HCT116 (cell line): ENCODE measurements at regions not wholly inside any gene's neighbourhood (a gene's known extent, or its start where the extent isn't known, plus 50 kb on each side); places are given as distances from the start of the nearest gene placed in this dataset.
A peak's percentile ranks its signal among the peaks of the same experiment; 100 is the strongest.

ENCODE experiments used
- ATAC-seq: fragments of 200-7000 bp; cut with Tn5 transposase; 2 replicates; pipeline ENCODE4 v1.9.1; 2020; ENCODE audit warnings: mild to moderate bottlenecking, moderate library complexity
- BruUV-seq: library from RNA; stranded (reverse); fragments of 400-500 nt; replicated peaks from 2 replicates; lab custom pipeline; 2021; lab: Mats Ljungman, UMichigan
- CTCF ChIA-PET: fragments of 300-600 bp; sonication (Branson Sonifier 250); formaldehyde crosslinking; loops from one replicate; lab custom pipeline; 2021; ENCODE audit warnings: antibody characterized with exemption; lab: Charles Lee
- POLR2A ChIA-PET: fragments of 300-600, 350-600 bp; sonication (Branson Sonifier 250); formaldehyde crosslinking; loops from one replicate; lab custom pipeline; 2021; ENCODE audit warnings: antibody characterized with exemption; lab: Charles Lee
- RAD21 ChIA-PET, 2 experiments: fragments of 300-600 bp; sonication (Branson Sonifier 250); formaldehyde crosslinking; loops; one replicate each; lab custom pipeline; 2023; ENCODE audit warnings: low total read pairs in 2 of 2; ENCODE audit not compliant: uncharacterized antibody in 2 of 2, unreplicated experiment in 2 of 2, low non-redundant PET in 1 of 2; lab: Charles Lee
- DNase-seq: peaks from one replicate; pipeline ENCODE4 v3.0.0-alpha.2; 2010; ENCODE audit warnings: low read depth, low spot score
- H2AFZ ChIP-seq: fragments of 200-600 bp; shearing (Covaris generic), sonication (generic); 2 replicates; pipeline ENCODE4 v1.6.1; 2017; ENCODE audit warnings: low read depth, mixed run types, mixed read lengths, antibody characterized with exemption, low read length; ENCODE audit not compliant: poor library complexity, severe bottlenecking
- H3K27ac ChIP-seq: 2 replicates; pipeline ENCODE4 v1.5.1; 2012; ENCODE audit warnings: low read depth, low read length
- H3K27me3 ChIP-seq: fragments of 200-600 bp; sonication (generic); 2 replicates; pipeline ENCODE4 v1.6.1; 2016; ENCODE audit warnings: mixed run types, low read length, mixed read lengths; ENCODE audit not compliant: insufficient read depth
- H3K36me3 ChIP-seq, 2 experiments: fragments of 200-500 bp in 1 of 2; fragments of 200-600 bp in 1 of 2; sonication (Bioruptor generic) in 1 of 2; sonication (generic) in 1 of 2; 2 replicates each; pipeline versions ENCODE4 v1.5.1 to v1.6.1; 2014 to 2016; ENCODE audit warnings: low read length in 2 of 2, inconsistent platforms in 1 of 2, mixed read lengths in 1 of 2, mixed run types in 1 of 2; ENCODE audit not compliant: insufficient read depth in 2 of 2, control insufficient read depth in 1 of 2
- H3K4me1 ChIP-seq, 2 experiments: fragments of 200-600 bp in 1 of 2; sonication (generic) in 1 of 2; 2 replicates each; pipeline versions ENCODE4 v1.5.1 to v1.6.1; 2012 to 2017; ENCODE audit warnings: low read length in 2 of 2, inconsistent platforms in 1 of 2, mild to moderate bottlenecking in 1 of 2, mixed read lengths in 1 of 2, mixed run types in 1 of 2, moderate library complexity in 1 of 2; ENCODE audit not compliant: insufficient read depth in 2 of 2, control insufficient read depth in 1 of 2
- H3K4me2 ChIP-seq: fragments of 200-600 bp; sonication (generic); 2 replicates; pipeline ENCODE4 v1.6.1; 2017; ENCODE audit warnings: mixed run types, low read length, mixed read lengths
- H3K4me3 ChIP-seq, 2 experiments: fragments of 200-600 bp in 1 of 2; sonication (generic) in 1 of 2; replicated peaks in 1 of 2; 2 replicates each; pipeline ENCODE4 v1.5.1; 2011 to 2016; ENCODE audit warnings: low read length in 2 of 2, control low read depth in 1 of 2, low read depth in 1 of 2, mild to moderate bottlenecking in 1 of 2, mixed read lengths in 1 of 2, mixed run types in 1 of 2
- H3K79me2 ChIP-seq: fragments of 200-600 bp; sonication (generic); 2 replicates; pipeline ENCODE4 v1.6.1; 2017; ENCODE audit warnings: mild to moderate bottlenecking, mixed run types, low read length, moderate library complexity, mixed read lengths; ENCODE audit not compliant: insufficient read depth
- H3K9ac ChIP-seq: fragments of 200-600 bp; sonication (generic); 2 replicates; pipeline ENCODE4 v1.6.1; 2016; ENCODE audit warnings: low read length, mixed read lengths
- H3K9me2 ChIP-seq: fragments of 200-600 bp; sonication (generic), shearing (Covaris generic); 2 replicates; pipeline ENCODE4 v1.6.1; 2017; ENCODE audit warnings: mixed run types, mild to moderate bottlenecking, moderate library complexity; ENCODE audit not compliant: insufficient read depth
- H3K9me3 ChIP-seq, 2 experiments: fragments of 200-500 bp in 1 of 2; fragments of 200-600 bp in 1 of 2; sonication (Bioruptor generic) in 1 of 2; sonication (generic) in 1 of 2; 2 replicates each; pipeline ENCODE4 v1.6.1; 2014 to 2017; ENCODE audit warnings: low read length in 2 of 2, mixed read lengths in 2 of 2, inconsistent platforms in 1 of 2, low read depth in 1 of 2, mild to moderate bottlenecking in 1 of 2, mixed run types in 1 of 2, moderate library complexity in 1 of 2; ENCODE audit not compliant: control insufficient read depth in 1 of 2, insufficient read depth in 1 of 2
- H4K20me1 ChIP-seq: fragments of 200-600 bp; sonication (generic), shearing (Covaris generic); 2 replicates; pipeline ENCODE4 v1.6.1; 2017; ENCODE audit warnings: mixed run types, mild to moderate bottlenecking, moderate library complexity; ENCODE audit not compliant: insufficient read depth
- CEBPB ChIP-seq: IDR thresholded peaks from 2 replicates; pipeline ENCODE4 v1.6.1; 2012; ENCODE audit warnings: low read depth
- EZH2 ChIP-seq: fragments of 200-600 bp; sonication (generic); IDR thresholded peaks from 2 replicates; pipeline ENCODE4 v1.6.1; 2017; ENCODE audit warnings: antibody characterized with exemption, mixed run types
- FOSL1 ChIP-seq: IDR thresholded peaks from 2 replicates; pipeline ENCODE4 v1.6.1; 2012; ENCODE audit warnings: low read depth
- JUND ChIP-seq: IDR thresholded peaks from 2 replicates; pipeline ENCODE4 v1.6.1; 2012
- POLR2A ChIP-seq: IDR thresholded peaks from 2 replicates; pipeline ENCODE4 v1.7.0; 2011; ENCODE audit warnings: borderline replicate concordance; ENCODE audit not compliant: insufficient read depth, insufficient read length; ENCODE audit errors: extremely low read depth
- POLR2AphosphoS5 ChIP-seq: IDR thresholded peaks from 2 replicates; pipeline ENCODE4 v1.6.1; 2011; ENCODE audit warnings: mild to moderate bottlenecking, low read depth, low read length, moderate library complexity
- RAD21 ChIP-seq: IDR thresholded peaks from 2 replicates; pipeline ENCODE4 v1.6.1; 2012; ENCODE audit warnings: low read depth, mild to moderate bottlenecking
- SP1 ChIP-seq: IDR thresholded peaks from 2 replicates; pipeline ENCODE4 v1.6.1; 2012; ENCODE audit warnings: low read depth
- TCF7L2 ChIP-seq: IDR thresholded peaks from 2 replicates; pipeline ENCODE4 v1.7.0; 2011; ENCODE audit warnings: borderline replicate concordance, inconsistent platforms; ENCODE audit not compliant: insufficient read depth, insufficient read length; ENCODE audit errors: extremely low read depth
- ZFX ChIP-seq: fragments of 450-650 bp; IDR thresholded peaks from 2 replicates; pipeline ENCODE4 v1.6.1; 2017
- intact Hi-C: fragments of 100-400 bp; cut with micrococcal nuclease; formaldehyde crosslinking; loops from 2 replicates; pipeline ENCODE4 v1.10.0; 2022

DNA sequence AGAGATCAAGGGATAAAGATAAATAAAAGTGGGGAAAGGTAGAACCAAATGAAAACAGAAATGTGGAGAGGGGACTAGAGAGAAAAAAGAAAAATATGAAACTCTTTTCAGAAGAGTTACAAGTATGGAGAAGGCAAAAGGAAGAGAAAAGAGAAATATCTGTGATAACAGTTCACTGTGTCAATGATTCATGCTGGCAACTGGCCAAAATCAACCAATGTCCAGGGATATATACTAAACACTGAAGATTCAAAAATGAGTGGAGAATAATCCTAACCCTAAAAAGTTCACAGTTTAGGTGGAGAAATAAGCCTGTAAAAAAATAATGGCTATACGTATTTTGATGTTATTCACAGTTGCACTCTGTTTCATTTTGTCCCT is 372.3 kb upstream of the KITLG start:
- ChIA-PET POLR2A (interaction anchor here (1.1 to 2.7 kb wide), 9 partner anchors 8 to 375 kb away, joined by 3 to 12 read pairs (median 6); partner anchors contain the start of gene KITLG), CTCF (interaction anchor here (0.8 to 1.5 kb wide), 2 partner anchors 41 to 375 kb away, joined by 3 read pairs; no protein-coding TSS in a partner anchor), RAD21 (no interaction called here)
- no peaks in the 10 kb centered on the region for H4K20me1 ChIP-seq
- H3K36me3 ChIP-seq = 0 out of 4 replicates have a peak, but pooled peaks cover 0 to 3% of the 10 kb centered on the region in 2 experiments
- H3K9me2 ChIP-seq = no peaks in the 10 kb centered on the region
- peak; percentile 8; the same call in 1 of the 2 replicates for TF ChIP-seq RAD21
- no peak for TF ChIP-seq ZFX
- TF ChIP-seq POLR2A = no peak
- TF ChIP-seq FOSL1 = peak; percentile 40
- TF ChIP-seq EZH2 = no peak
- TF ChIP-seq SP1 = peak; percentile 19; the same call in 1 of the 2 replicates
- TF ChIP-seq POLR2AphosphoS5 = peak; percentile 27; the same call in 1 of the 2 replicates
- peak; percentile 66 for TF ChIP-seq JUND
- H3K4me3 ChIP-seq = peak overlapping the region in 1 of 2 experiments; percentile 31; a peak in 2 of 4 replicates
- no TSS peak for BruUV-seq
- peak overlapping the region; percentile 97 for H3K27ac ChIP-seq
- no peaks in the 10 kb centered on the region for H3K9me3 ChIP-seq
- H3K27me3 ChIP-seq = no peaks in the 10 kb centered on the region
- peak overlapping the region; percentile 57 for H3K4me2 ChIP-seq
- intact Hi-C loops = no loop called here
- H3K79me2 ChIP-seq = peaks cover 26% of the 10 kb centered on the region; the same call in 1 of the 2 replicates
- peak overlapping the region; percentile 59 for H3K9ac ChIP-seq
- no peak overlapping the region for H2AFZ ChIP-seq
- ATAC-seq (peak; percentile 60), DNase-seq (peak; percentile 65)
- peaks cover 80 to 88% of the 10 kb centered on the region in 2 experiments for H3K4me1 ChIP-seq

DNA sequence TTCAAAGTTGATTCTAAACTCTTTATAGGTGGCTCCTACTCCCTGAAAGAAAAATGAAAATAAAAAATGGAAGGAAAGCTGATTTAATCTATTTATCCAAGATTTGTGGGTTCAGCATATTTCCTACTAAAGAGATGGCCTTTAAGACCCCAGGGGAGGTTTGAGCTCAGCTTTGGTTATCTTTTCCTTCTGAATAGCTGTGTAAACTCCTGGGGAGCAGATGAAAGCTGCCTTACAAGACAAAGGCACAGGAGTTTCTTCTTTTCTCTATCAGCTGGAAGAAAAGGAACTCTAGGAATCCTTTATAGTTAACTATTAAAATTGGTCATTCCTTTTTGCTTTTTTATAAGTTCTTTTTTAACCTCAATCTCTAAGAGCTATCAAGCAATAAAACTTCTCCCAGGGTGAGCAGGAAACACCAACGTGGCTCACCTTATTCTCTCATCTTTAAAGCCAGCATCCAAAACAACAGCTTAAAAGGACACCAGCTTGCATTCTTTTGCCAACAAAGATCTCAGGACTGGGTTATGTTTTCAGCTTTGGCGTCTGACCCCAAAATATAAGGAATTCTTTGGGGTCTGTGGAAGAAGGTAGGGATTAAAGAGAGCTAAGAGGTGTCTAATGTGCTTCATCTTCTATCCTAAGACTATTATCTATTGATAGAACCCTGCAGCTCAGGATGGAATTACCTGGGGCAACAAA is 371.7 kb upstream of the KITLG start:
- Histone ChIP-seq H3K27ac (peak overlapping the region; percentile 97), H3K9me3 (no peaks in the 10 kb centered on the region), H3K9me2 (no peaks in the 10 kb centered on the region), H3K4me2 (peak overlapping the region; percentile 57), H3K79me2 (peaks cover 24% of the 10 kb centered on the region; the same call in 1 of the 2 replicates), H3K9ac (peak overlapping the region; percentile 59), H4K20me1 (no peaks in the 10 kb centered on the region), H2AFZ (no peak overlapping the region), H3K27me3 (no peaks in the 10 kb centered on the region), H3K36me3 (no peaks in the 10 kb centered on the region), H3K4me3 (peak overlapping the region in 1 of 2 experiments; percentile 31; a peak in 1 of 4 replicates), H3K4me1 (peaks cover 82 to 88% of the 10 kb centered on the region in 2 experiments)
- peak; percentile 62 for ATAC-seq
- CTCF ChIA-PET = interaction anchor here (0.8 to 1.5 kb wide), 2 partner anchors 41 to 374 kb away, joined by 3 read pairs; no protein-coding TSS in a partner anchor
- intact Hi-C loops = no loop called here
- POLR2A ChIA-PET = interaction anchor here (0.8 to 2.7 kb wide), 10 partner anchors 9 to 401 kb away, joined by 3 to 12 read pairs (median 6); partner anchors contain the start of genes DUSP6 and KITLG
- DNase-seq = no peak
- RAD21 ChIA-PET = interaction anchor here in 1 of 2 experiments (0.8 kb wide), 1 partner anchor 41 kb away, joined by 3 read pairs; no protein-coding TSS in a partner anchor
- TF ChIP-seq ZFX (no peak), CEBPB (no peak), TCF7L2 (peak; percentile 90), FOSL1 (0 out of 2 replicates have a peak, but pooled peaks have one; percentile 6)
- BruUV-seq = TSS peak; percentile 67
